ENCODE measurements at regions not wholly inside any gene's neighbourhood (a gene's known extent, or its start where the extent isn't known, plus 50 kb on each side); places are given as distances from the start of the nearest gene placed in this dataset.

DNA sequence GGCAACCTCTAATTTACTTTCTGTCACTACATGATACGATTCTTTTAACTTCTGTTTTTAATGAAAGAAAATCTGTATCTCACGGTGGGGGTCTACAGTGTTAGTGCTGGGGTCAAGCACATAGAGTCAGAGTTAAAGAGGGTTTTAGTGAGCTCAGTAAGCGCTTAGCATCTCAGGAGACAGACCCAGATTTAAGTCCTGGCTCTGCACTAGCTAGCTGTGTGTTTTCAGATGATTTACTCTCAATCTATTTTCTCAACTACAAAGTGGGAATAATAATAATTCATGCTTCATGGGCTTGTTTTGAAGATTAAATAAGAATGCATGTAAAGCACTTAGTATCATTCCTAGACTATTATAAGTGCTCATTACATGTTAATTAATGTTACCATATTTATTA lies 63.4 kb upstream of the KBTBD8 start:
- TF ChIP-seq, protein P1, sequence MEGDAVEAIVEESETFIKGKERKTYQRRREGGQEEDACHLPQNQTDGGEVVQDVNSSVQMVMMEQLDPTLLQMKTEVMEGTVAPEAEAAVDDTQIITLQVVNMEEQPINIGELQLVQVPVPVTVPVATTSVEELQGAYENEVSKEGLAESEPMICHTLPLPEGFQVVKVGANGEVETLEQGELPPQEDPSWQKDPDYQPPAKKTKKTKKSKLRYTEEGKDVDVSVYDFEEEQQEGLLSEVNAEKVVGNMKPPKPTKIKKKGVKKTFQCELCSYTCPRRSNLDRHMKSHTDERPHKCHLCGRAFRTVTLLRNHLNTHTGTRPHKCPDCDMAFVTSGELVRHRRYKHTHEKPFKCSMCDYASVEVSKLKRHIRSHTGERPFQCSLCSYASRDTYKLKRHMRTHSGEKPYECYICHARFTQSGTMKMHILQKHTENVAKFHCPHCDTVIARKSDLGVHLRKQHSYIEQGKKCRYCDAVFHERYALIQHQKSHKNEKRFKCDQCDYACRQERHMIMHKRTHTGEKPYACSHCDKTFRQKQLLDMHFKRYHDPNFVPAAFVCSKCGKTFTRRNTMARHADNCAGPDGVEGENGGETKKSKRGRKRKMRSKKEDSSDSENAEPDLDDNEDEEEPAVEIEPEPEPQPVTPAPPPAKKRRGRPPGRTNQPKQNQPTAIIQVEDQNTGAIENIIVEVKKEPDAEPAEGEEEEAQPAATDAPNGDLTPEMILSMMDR (IDR thresholded peaks at IDR 0.05) = no peak
- TF ChIP-seq POLR2A (IDR thresholded peaks at IDR 0.05) = no peak
